Chondrocyte (in vitro differentiated cells): ENCODE measurements at regions not wholly inside any gene's neighbourhood (a gene's known extent, or its start where the extent isn't known, plus 50 kb on each side); places are given as distances from the start of the nearest gene placed in this dataset.

Source experiments
- DNase-seq: peaks from one replicate; pipeline ENCODE4 v3.0.0; 2021; ENCODE audit warnings: mixed read lengths, low spot score
- H3K27ac Mint-ChIP-seq: one replicate; pipeline ENCODE4 v1.8.0; 2021; ENCODE audit warnings: mild to moderate bottlenecking, moderate library complexity, mixed read lengths; ENCODE audit not compliant: unreplicated experiment
- H3K27me3 Mint-ChIP-seq: 2 replicates; pipeline ENCODE4 v1.8.0; 2021; ENCODE audit warnings: low read depth, mixed read lengths
- H3K36me3 Mint-ChIP-seq: 2 replicates; pipeline ENCODE4 v1.8.0; 2021; ENCODE audit warnings: low read depth, mixed read lengths
- H3K4me1 Mint-ChIP-seq: 2 replicates; pipeline ENCODE4 v1.8.0; 2021; ENCODE audit warnings: low read depth, mild to moderate bottlenecking, mixed read lengths
- H3K4me3 Mint-ChIP-seq: one replicate; pipeline ENCODE4 v1.8.0; 2021; ENCODE audit warnings: mild to moderate bottlenecking, moderate library complexity, mixed read lengths; ENCODE audit not compliant: unreplicated experiment
- H3K9me3 Mint-ChIP-seq: 2 replicates; pipeline ENCODE4 v1.8.0; 2021; ENCODE audit warnings: low read depth, mixed read lengths
- TF ChIP-seq, protein P1 (sequence below): fragments of 200-600 bp; sonication (generic); IDR thresholded peaks from 2 replicates; pipeline ENCODE4 v1.5.0; 2021; ENCODE audit warnings: antibody characterized with exemption, mild to moderate bottlenecking, moderate library complexity

DNA sequence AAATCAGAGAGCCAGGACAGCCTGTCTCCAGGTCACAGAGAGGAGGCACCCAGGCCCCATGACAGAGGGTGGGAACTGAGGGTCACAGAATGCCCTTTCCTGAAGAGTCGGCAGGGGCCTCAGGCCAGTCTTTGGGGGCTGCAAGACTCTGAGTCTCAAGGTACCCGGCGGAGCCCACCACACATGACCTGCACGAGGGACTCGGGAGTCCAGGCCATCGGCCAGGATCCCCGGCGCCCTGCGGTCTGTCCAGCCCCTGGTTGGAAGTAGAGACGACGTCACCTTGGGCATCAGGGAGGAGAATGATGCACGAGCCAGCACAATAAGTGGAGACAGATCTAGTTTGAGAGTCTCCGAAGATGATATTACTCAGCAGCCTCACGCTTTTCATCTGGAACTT, 234.7 kb upstream of the SDK2 start:
- Mint-ChIP-seq H3K9me3 (no peaks in the 10 kb centered on the region), H3K4me3 (no peak overlapping the region), H3K36me3 (no peaks in the 10 kb centered on the region), H3K27ac (no peak overlapping the region), H3K27me3 (peaks cover 43% of the 10 kb centered on the region), H3K4me1 (peaks cover 2% of the 10 kb centered on the region)
- TF ChIP-seq, protein P1, sequence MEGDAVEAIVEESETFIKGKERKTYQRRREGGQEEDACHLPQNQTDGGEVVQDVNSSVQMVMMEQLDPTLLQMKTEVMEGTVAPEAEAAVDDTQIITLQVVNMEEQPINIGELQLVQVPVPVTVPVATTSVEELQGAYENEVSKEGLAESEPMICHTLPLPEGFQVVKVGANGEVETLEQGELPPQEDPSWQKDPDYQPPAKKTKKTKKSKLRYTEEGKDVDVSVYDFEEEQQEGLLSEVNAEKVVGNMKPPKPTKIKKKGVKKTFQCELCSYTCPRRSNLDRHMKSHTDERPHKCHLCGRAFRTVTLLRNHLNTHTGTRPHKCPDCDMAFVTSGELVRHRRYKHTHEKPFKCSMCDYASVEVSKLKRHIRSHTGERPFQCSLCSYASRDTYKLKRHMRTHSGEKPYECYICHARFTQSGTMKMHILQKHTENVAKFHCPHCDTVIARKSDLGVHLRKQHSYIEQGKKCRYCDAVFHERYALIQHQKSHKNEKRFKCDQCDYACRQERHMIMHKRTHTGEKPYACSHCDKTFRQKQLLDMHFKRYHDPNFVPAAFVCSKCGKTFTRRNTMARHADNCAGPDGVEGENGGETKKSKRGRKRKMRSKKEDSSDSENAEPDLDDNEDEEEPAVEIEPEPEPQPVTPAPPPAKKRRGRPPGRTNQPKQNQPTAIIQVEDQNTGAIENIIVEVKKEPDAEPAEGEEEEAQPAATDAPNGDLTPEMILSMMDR, result no peak
- no peak for DNase-seq

DNA sequence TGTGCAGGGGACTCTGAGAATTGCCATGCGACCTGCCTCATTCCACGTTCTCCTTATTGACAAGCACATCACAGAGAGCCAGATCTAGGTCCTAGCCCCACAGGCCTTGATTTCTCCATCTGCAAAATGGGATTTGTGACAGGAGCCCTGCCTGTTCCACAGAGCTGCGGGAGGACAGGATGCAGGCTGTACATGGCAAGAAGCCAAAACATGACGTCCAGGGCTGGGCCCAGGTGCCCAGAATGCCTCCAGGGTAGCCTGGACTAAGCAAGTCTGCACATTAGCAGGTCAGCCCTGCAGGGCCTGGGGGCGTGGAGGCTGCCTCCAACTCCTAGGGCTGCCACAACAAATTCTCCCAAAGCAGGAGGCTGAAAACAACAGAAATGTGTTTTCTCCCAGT, 235.7 kb upstream of the SDK2 start:
- H3K9me3 Mint-ChIP-seq, result no peaks in the 10 kb centered on the region
- peaks cover 48% of the 10 kb centered on the region for H3K27me3 Mint-ChIP-seq
- H3K36me3 Mint-ChIP-seq, result no peaks in the 10 kb centered on the region
- DNase-seq, result no peak
- TF ChIP-seq, protein P1, result no peak
- no peak overlapping the region for H3K27ac Mint-ChIP-seq
- H3K4me3 Mint-ChIP-seq, result no peak overlapping the region
- no peaks in the 10 kb centered on the region for H3K4me1 Mint-ChIP-seq

DNA sequence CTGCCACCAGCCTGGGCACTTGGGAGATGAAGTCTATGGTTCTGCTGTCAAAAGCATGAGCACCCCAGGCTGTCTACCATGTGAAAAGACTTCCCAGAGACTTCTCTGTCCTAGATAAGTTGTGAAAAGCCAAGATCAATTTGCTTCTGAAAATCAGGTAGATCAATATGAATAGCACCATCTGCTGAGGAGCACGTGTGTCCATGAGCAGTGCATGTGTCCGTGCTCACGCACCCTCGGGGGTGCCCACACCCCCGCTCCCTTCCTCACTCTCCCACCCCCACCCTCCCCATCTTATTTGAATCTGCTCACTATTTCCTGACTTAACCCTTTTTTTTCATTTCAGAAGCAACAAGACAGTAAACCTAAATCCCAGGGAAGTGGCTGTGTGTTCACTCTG, 238.3 kb upstream of the SDK2 start:
- Mint-ChIP-seq H3K27me3 (peaks cover 58% of the 10 kb centered on the region), H3K27ac (no peak overlapping the region), H3K4me1 (no peaks in the 10 kb centered on the region), H3K9me3 (no peaks in the 10 kb centered on the region), H3K36me3 (no peaks in the 10 kb centered on the region), H3K4me3 (no peak overlapping the region)
- DNase-seq, result no peak
- TF ChIP-seq, protein P1, result no peak

DNA sequence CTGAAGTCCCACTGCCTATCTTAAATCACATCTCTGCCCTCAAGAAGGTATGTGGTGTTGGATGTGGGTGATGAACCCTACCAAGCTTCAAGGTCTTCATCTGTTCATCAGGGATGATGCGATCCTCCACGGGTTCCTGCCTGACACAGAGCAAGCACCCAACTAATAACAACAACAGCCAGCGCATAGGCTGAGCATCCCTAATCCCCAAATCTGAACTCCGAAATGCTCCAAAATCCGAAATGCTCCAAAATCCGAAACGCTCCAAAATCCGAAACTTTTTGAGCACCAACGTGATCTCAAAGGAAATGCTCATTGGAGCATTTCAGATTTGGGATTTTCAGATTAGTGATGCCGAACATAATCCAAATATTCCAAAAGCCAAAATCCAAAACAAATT, 238.9 kb upstream of the SDK2 start:
- no peak for DNase-seq
- TF ChIP-seq, protein P1, result no peak
- no peaks in the 10 kb centered on the region for H3K9me3 Mint-ChIP-seq
- H3K27ac Mint-ChIP-seq, result no peak overlapping the region
- H3K27me3 Mint-ChIP-seq, result peaks cover 60% of the 10 kb centered on the region
- H3K4me3 Mint-ChIP-seq, result no peak overlapping the region
- H3K36me3 Mint-ChIP-seq, result no peaks in the 10 kb centered on the region
- H3K4me1 Mint-ChIP-seq, result no peaks in the 10 kb centered on the region

- no peaks in the 10 kb centered on the region for H3K9me3 Mint-ChIP-seq
- TF ChIP-seq, protein P1, result no peak
- no peak for DNase-seq
- H3K27ac Mint-ChIP-seq, result no peak overlapping the region
- H3K36me3 Mint-ChIP-seq, result no peaks in the 10 kb centered on the region
- no peaks in the 10 kb centered on the region for H3K4me1 Mint-ChIP-seq
- peaks cover 31% of the 10 kb centered on the region for H3K27me3 Mint-ChIP-seq
- H3K4me3 Mint-ChIP-seq, result no peak overlapping the region
Measured at GRCh38 chr17:73887739-73888138, 243.5 kb upstream of the SDK2 start.
